H1 (cell line): ENCODE measurements at regions not wholly inside any gene's neighbourhood (a gene's known extent, or its start where the extent isn't known, plus 50 kb on each side); places are given as distances from the start of the nearest gene placed in this dataset.

Experiments used
- CTCF ChIA-PET: fragments of 300-600 bp; sonication (Branson Sonifier 250); formaldehyde crosslinking; loops from one replicate; lab custom pipeline; 2021; ENCODE audit not compliant: partially characterized antibody; lab: Charles Lee
- POLR2A ChIA-PET: fragments of 300-600 bp; sonication (Branson Sonifier 250); formaldehyde crosslinking; loops from one replicate; lab custom pipeline; 2021; ENCODE audit warnings: inconsistent platforms; ENCODE audit not compliant: partially characterized antibody; lab: Charles Lee
- DNase-seq, 2 experiments: peaks; one replicate each; pipeline versions ENCODE4 v3.0.0 to v3.0.0-alpha.2; 2010 to 2022; ENCODE audit warnings: low spot score in 2 of 2, low read depth in 1 of 2, mixed read lengths in 1 of 2
- FAIRE-seq: peaks from 2 replicates; lab custom pipeline; 2011; peaks lifted over from hg19 to GRCh38; lab: Jason Lieb, UNC
- H2AFZ ChIP-seq: 2 replicates; pipeline ENCODE4 v1.8.1; 2012; ENCODE audit warnings: low read length, inconsistent platforms
- H2AK5ac ChIP-seq: 2 replicates; pipeline ENCODE4 v1.6.1; 2013; ENCODE audit warnings: low read depth, low read length
- H2BK120ac ChIP-seq: replicated peaks from 2 replicates; pipeline ENCODE3; 2013; ENCODE audit warnings: low read depth, low read length, inconsistent platforms
- H2BK12ac ChIP-seq: 2 replicates; pipeline ENCODE4 v1.6.1; 2013; ENCODE audit warnings: low read depth, low read length
- H2BK15ac ChIP-seq: 2 replicates; pipeline ENCODE4 v1.6.1; 2013; ENCODE audit warnings: low read length
- H2BK20ac ChIP-seq: 2 replicates; pipeline ENCODE4 v1.6.1; 2013; ENCODE audit warnings: low read length
- H2BK5ac ChIP-seq: 2 replicates; pipeline ENCODE4 v1.6.1; 2013; ENCODE audit warnings: low read depth, low read length
- H3K14ac ChIP-seq: 2 replicates; pipeline ENCODE4 v1.6.1; 2013; ENCODE audit warnings: inconsistent platforms; ENCODE audit not compliant: insufficient read length
- H3K18ac ChIP-seq: 2 replicates; pipeline ENCODE4 v1.6.1; 2013; ENCODE audit warnings: low read length; ENCODE audit errors: extremely low read depth
- H3K23ac ChIP-seq: 2 replicates; pipeline ENCODE4 v1.6.1; 2013; ENCODE audit warnings: inconsistent platforms; ENCODE audit not compliant: insufficient read length
- H3K23me2 ChIP-seq: 2 replicates; pipeline ENCODE4 v1.6.1; 2013; ENCODE audit warnings: low read depth, low read length
- H3K27ac ChIP-seq: 2 replicates; pipeline ENCODE4 v1.6.1; 2011; ENCODE audit warnings: low read depth, low read length, inconsistent platforms
- H3K27me3 ChIP-seq, 4 experiments: replicated peaks in 1 of 4; 1 replicate in 1 of 4; 2 replicates in 3 of 4; pipeline versions ENCODE4 v1.6.1 to v1.8.1; 2011 to 2013; ENCODE audit warnings: low read length in 3 of 4, mild to moderate bottlenecking in 3 of 4, inconsistent platforms in 2 of 4, mixed read lengths in 2 of 4, moderate library complexity in 1 of 4; ENCODE audit not compliant: control insufficient read depth in 3 of 4, insufficient read depth in 3 of 4; ENCODE audit errors: extremely low read depth in 1 of 4
- H3K36me3 ChIP-seq, 4 experiments: 2 replicates each; pipeline versions ENCODE4 v1.6.1 to v1.8.1; 2011 to 2013; ENCODE audit warnings: mild to moderate bottlenecking in 4 of 4, low read length in 3 of 4, moderate library complexity in 2 of 4, control low read depth in 1 of 4, inconsistent platforms in 1 of 4; ENCODE audit not compliant: insufficient read depth in 4 of 4, control insufficient read depth in 2 of 4
- H3K4ac ChIP-seq: replicated peaks from 2 replicates; pipeline ENCODE3; 2013; ENCODE audit warnings: low read length, low read depth, mixed read lengths, inconsistent platforms; ENCODE audit not compliant: insufficient read length
- H3K4me1 ChIP-seq, 4 experiments: replicated peaks in 1 of 4; 1 replicate in 1 of 4; 2 replicates in 3 of 4; pipeline versions ENCODE4 v1.6.1 to v1.8.1; 2011 to 2013; ENCODE audit warnings: low read length in 3 of 4, inconsistent platforms in 2 of 4, mixed read lengths in 1 of 4; ENCODE audit not compliant: insufficient read depth in 4 of 4, control insufficient read depth in 3 of 4
- H3K4me2 ChIP-seq, 2 experiments: 2 replicates each; pipeline versions ENCODE4 v1.6.1 to v1.8.1; 2011 to 2013; ENCODE audit warnings: low read depth in 2 of 2, low read length in 2 of 2, control low read depth in 1 of 2, inconsistent platforms in 1 of 2, mild to moderate bottlenecking in 1 of 2; ENCODE audit not compliant: insufficient read depth in 1 of 2
- H3K4me3 ChIP-seq, 4 experiments: fragments of 200-600, 300-600 bp in 1 of 4; sonication (generic), shearing (Covaris generic), sonication (Bioruptor Twin) in 1 of 4; 2 replicates each; pipeline versions ENCODE4 v1.5.1 to v1.8.1; 2011 to 2016; ENCODE audit warnings: low read length in 4 of 4, low read depth in 3 of 4, control low read depth in 2 of 4, inconsistent platforms in 2 of 4, mild to moderate bottlenecking in 2 of 4, mixed read lengths in 1 of 4, moderate library complexity in 1 of 4; ENCODE audit not compliant: insufficient read depth in 2 of 4; ENCODE audit errors: extremely low read depth in 1 of 4
- H3K56ac ChIP-seq: replicated peaks from 2 replicates; pipeline ENCODE3; 2013; ENCODE audit warnings: low read depth, mild to moderate bottlenecking, mixed read lengths, low read length, inconsistent platforms; ENCODE audit not compliant: insufficient read length
- H3K79me1 ChIP-seq: 2 replicates; pipeline ENCODE4 v1.6.1; 2013; ENCODE audit warnings: low read depth, low read length, control low read depth
- H3K79me2 ChIP-seq, 2 experiments: 2 replicates each; pipeline versions ENCODE4 v1.6.1 to v1.8.1; 2012 to 2013; ENCODE audit warnings: low read length in 2 of 2, mild to moderate bottlenecking in 2 of 2, inconsistent platforms in 1 of 2; ENCODE audit not compliant: insufficient read depth in 2 of 2, control insufficient read depth in 1 of 2
- H3K9ac ChIP-seq, 4 experiments: replicated peaks in 1 of 4; 1 replicate in 1 of 4; 2 replicates in 3 of 4; pipeline versions ENCODE4 v1.6.1 to v1.8.1; 2011 to 2013; ENCODE audit warnings: low read depth in 3 of 4, low read length in 3 of 4, control low read depth in 2 of 4, mild to moderate bottlenecking in 2 of 4, moderate library complexity in 2 of 4, inconsistent platforms in 1 of 4; ENCODE audit errors: extremely low read depth in 1 of 4
- H3K9me3 ChIP-seq, 2 experiments: 2 replicates each; pipeline versions ENCODE4 v1.6.1 to v1.8.1; 2012 to 2013; ENCODE audit warnings: mild to moderate bottlenecking in 2 of 2, moderate library complexity in 2 of 2, control low read depth in 1 of 2, inconsistent platforms in 1 of 2, low read depth in 1 of 2, low read length in 1 of 2, mixed read lengths in 1 of 2; ENCODE audit not compliant: insufficient read depth in 2 of 2
- H4K20me1 ChIP-seq, 2 experiments: replicated peaks in 1 of 2; 2 replicates each; pipeline versions ENCODE3 to v1.8.1; 2011 to 2013; ENCODE audit warnings: inconsistent platforms in 2 of 2, low read length in 2 of 2, mild to moderate bottlenecking in 1 of 2; ENCODE audit not compliant: insufficient read depth in 2 of 2, control insufficient read depth in 1 of 2
- H4K5ac ChIP-seq: 2 replicates; pipeline ENCODE4 v1.6.1; 2013; ENCODE audit warnings: low read length, low read depth, mixed read lengths, inconsistent platforms; ENCODE audit not compliant: insufficient read length
- H4K8ac ChIP-seq: 2 replicates; pipeline ENCODE4 v1.8.0; 2013; ENCODE audit warnings: mild to moderate bottlenecking, moderate library complexity, low read length, inconsistent platforms; ENCODE audit not compliant: insufficient read depth; ENCODE audit errors: extremely low read depth
- H4K91ac ChIP-seq: replicated peaks from 2 replicates; pipeline ENCODE3; 2013; ENCODE audit warnings: low read length, mixed read lengths, inconsistent platforms; ENCODE audit not compliant: insufficient read length
- GABPA ChIP-seq: IDR thresholded peaks from 2 replicates; pipeline ENCODE4 v1.6.1; 2011; ENCODE audit warnings: mild to moderate bottlenecking, low read length, moderate library complexity, borderline replicate concordance; ENCODE audit not compliant: insufficient read depth
- RXRA ChIP-seq: IDR thresholded peaks from 2 replicates; pipeline ENCODE4 v1.6.1; 2011; ENCODE audit warnings: low read depth, mild to moderate bottlenecking, low read length, moderate library complexity; ENCODE audit not compliant: insufficient read depth
- SAP30 ChIP-seq: fragments of 300-600 bp; sonication (generic); IDR thresholded peaks from 2 replicates; pipeline ENCODE4 v1.7.1; 2012; ENCODE audit warnings: low read length, moderate library complexity, mild to moderate bottlenecking, inconsistent platforms; ENCODE audit not compliant: insufficient read depth, insufficient replicate concordance
- WGBS, 2 experiments: shearing (Covaris generic) in 1 of 2; methylation state at CpG; one replicate each; pipeline versions ENCODE4 v1.1.6 to v1.1.7; 2013 to 2015; ENCODE audit warnings: low lambda C conversion rate in 2 of 2, mixed read lengths in 2 of 2, inconsistent platforms in 1 of 2, low coverage in 1 of 2, missing lambda C conversion rate in 1 of 2; ENCODE audit not compliant: insufficient replicate concordance in 2 of 2, insufficient coverage in 1 of 2, insufficient read length in 1 of 2; ENCODE audit errors: extremely low coverage in 1 of 2, missing lambda C conversion rate in 1 of 2; 5-methylcytosine and 5-hydroxymethylcytosine counted together

- ChIA-PET POLR2A (no interaction called here), CTCF (interaction anchor here (1.1 to 6.6 kb wide), 6 partner anchors 9 to 89 kb away, joined by 3 to 38 read pairs (median 4); no protein-coding TSS in a partner anchor)
Measured at GRCh38 chr17:45730192-45730591, 53.9 kb upstream of the CRHR1 start.

More at GRCh38 chr17:45730192-45730591, 53.9 kb upstream of the CRHR1 start:
- no peak overlapping the region for H2BK12ac ChIP-seq
- no peaks in the 10 kb centered on the region for H3K4me1 ChIP-seq
- TF ChIP-seq SAP30 (no peak), RXRA (no peak), GABPA (no peak)
- no peak overlapping the region for H4K8ac ChIP-seq
- no peak overlapping the region for H3K56ac ChIP-seq
- H2BK5ac ChIP-seq, result no peak overlapping the region
- H3K18ac ChIP-seq, result no peak overlapping the region
- H3K23ac ChIP-seq, result no peak overlapping the region
- 0 out of 4 replicates have a peak, but pooled peaks cover 3% of the 10 kb centered on the region in 2 experiments for H3K9me3 ChIP-seq
- H3K14ac ChIP-seq, result no peak overlapping the region
- no peak overlapping the region for H3K4ac ChIP-seq
- H2BK120ac ChIP-seq, result no peak overlapping the region
- no peak overlapping the region for H3K9ac ChIP-seq
- no peaks in the 10 kb centered on the region for H3K79me2 ChIP-seq
- FAIRE-seq (no peak), DNase-seq (no peak)
- no peaks in the 10 kb centered on the region for H3K79me1 ChIP-seq
- no peak overlapping the region for H3K4me2 ChIP-seq
- no peak overlapping the region for H2AFZ ChIP-seq
- H3K27me3 ChIP-seq, result peaks cover 0 to 5% (median under 1%) of the 10 kb centered on the region in 4 experiments; a peak in 3 of 7 replicates
- H2BK20ac ChIP-seq, result no peak overlapping the region
- no peak overlapping the region for H2AK5ac ChIP-seq
- H3K4me3 ChIP-seq, result no peak overlapping the region
- no peak overlapping the region for H3K27ac ChIP-seq
- no peaks in the 10 kb centered on the region for H3K36me3 ChIP-seq
- no peak overlapping the region for H4K5ac ChIP-seq
- 86% methylated on average over 2 of the region's 2 CpGs; no CpG with 5 or more reads in 1 of the 2 experiments for WGBS, 2 experiments
- no peak overlapping the region for H2BK15ac ChIP-seq
- no peaks in the 10 kb centered on the region for H3K23me2 ChIP-seq
- H4K91ac ChIP-seq, result no peak overlapping the region
- H4K20me1 ChIP-seq, result no peaks in the 10 kb centered on the region
